CD4-positive, alpha-beta memory T cell (primary cell): ENCODE measurements at regions not wholly inside any gene's neighbourhood (a gene's known extent, or its start where the extent isn't known, plus 50 kb on each side); places are given as distances from the start of the nearest gene placed in this dataset.
"Not testable (repeated sequence)": the region's sequence is repeated elsewhere in the genome, so short reads cannot be mapped to it uniquely, and the experiment has no call there.

Experiments used
- CTCF ChIA-PET: fragments of 350-600 bp; sonication (Branson Sonifier 250); formaldehyde crosslinking; loops from one replicate; lab custom pipeline; 2021; ENCODE audit warnings: inconsistent platforms; ENCODE audit not compliant: partially characterized antibody; lab: Charles Lee
- POLR2A ChIA-PET: fragments of 350-600 bp; sonication (Branson Sonifier 250); formaldehyde crosslinking; loops from one replicate; lab custom pipeline; 2021; ENCODE audit not compliant: partially characterized antibody; lab: Charles Lee
- DNase-seq, 5 donors: peaks; one replicate each; pipeline versions ENCODE4 v3.0.0 to v3.0.0-alpha.2; 2020 to 2022; ENCODE audit warnings: mixed read lengths in 1 of 5
- H3K27ac ChIP-seq: one replicate; pipeline ENCODE4 v1.7.0; 2013; ENCODE audit warnings: low read depth, low read length
- H3K27me3 ChIP-seq: 2 replicates; pipeline ENCODE4 v1.7.0; 2013; ENCODE audit warnings: mild to moderate bottlenecking, low read length, moderate library complexity; ENCODE audit not compliant: insufficient read depth
- H3K36me3 ChIP-seq: 2 replicates; pipeline ENCODE4 v1.7.0; 2013; ENCODE audit warnings: mild to moderate bottlenecking, low read length, moderate library complexity; ENCODE audit not compliant: insufficient read depth
- H3K4me1 ChIP-seq: 2 replicates; pipeline ENCODE4 v1.7.0; 2013; ENCODE audit warnings: mild to moderate bottlenecking, low read length, moderate library complexity; ENCODE audit not compliant: insufficient read depth
- H3K4me3 ChIP-seq, 2 donors: one replicate each; pipeline ENCODE4 v1.7.0; 2013; ENCODE audit warnings: low read length in 2 of 2, mild to moderate bottlenecking in 1 of 2
- H3K9me3 ChIP-seq, 2 donors: one replicate each; pipeline ENCODE4 v1.7.0; 2013; ENCODE audit warnings: low read length in 2 of 2, control low read depth in 1 of 2; ENCODE audit not compliant: control insufficient read depth in 1 of 2
- H3K27ac Mint-ChIP-seq, 7 donors: one replicate each; pipeline ENCODE4 v1.8.0; 2020 to 2021; ENCODE audit warnings: mixed read lengths in 7 of 7, mild to moderate bottlenecking in 6 of 7, inconsistent platforms in 3 of 7, moderate library complexity in 3 of 7
- H3K27me3 Mint-ChIP-seq, 2 donors: one replicate each; pipeline ENCODE4 v1.8.0; 2020 to 2021; ENCODE audit warnings: mixed read lengths in 2 of 2
- H3K36me3 Mint-ChIP-seq, 2 donors: one replicate each; pipeline ENCODE4 v1.8.0; 2020 to 2021; ENCODE audit warnings: mixed read lengths in 2 of 2, inconsistent platforms in 1 of 2, mild to moderate bottlenecking in 1 of 2
- H3K4me1 Mint-ChIP-seq, 4 donors: one replicate each; pipeline ENCODE4 v1.8.0; 2020 to 2021; ENCODE audit warnings: mixed read lengths in 4 of 4, mild to moderate bottlenecking in 1 of 4
- H3K4me3 Mint-ChIP-seq, 8 donors: one replicate each; pipeline ENCODE4 v1.8.0; 2020 to 2021; ENCODE audit warnings: mixed read lengths in 8 of 8, mild to moderate bottlenecking in 7 of 8, moderate library complexity in 6 of 8, inconsistent platforms in 3 of 8
- H3K9me3 Mint-ChIP-seq, 8 donors: one replicate each; pipeline ENCODE4 v1.8.0; 2020 to 2021; ENCODE audit warnings: mixed read lengths in 8 of 8, mild to moderate bottlenecking in 5 of 8, inconsistent platforms in 3 of 8, moderate library complexity in 1 of 8
- intact Hi-C: fragments of 100-400 bp; cut with micrococcal nuclease; formaldehyde crosslinking; loops from one replicate; pipeline ENCODE4 v1.15.1; 2023

GRCh38 chr3:26141296-26141695 lies 351.4 kb downstream of the OXSM start:
- no peak overlapping the region for H3K27ac Mint-ChIP-seq
- no peaks in the 10 kb centered on the region for H3K9me3 ChIP-seq
- H3K27me3 ChIP-seq, result no peaks in the 10 kb centered on the region
- ChIA-PET POLR2A (no interaction called here), CTCF (interaction anchor here (0.6 kb wide), 1 partner anchor 47 kb away, joined by 3 read pairs; no protein-coding TSS in a partner anchor)
- intact Hi-C loops, result no loop called here
- H3K4me1 Mint-ChIP-seq, result no peaks in the 10 kb centered on the region
- no peaks in the 10 kb centered on the region for H3K4me1 ChIP-seq
- no peak for DNase-seq
- H3K9me3 Mint-ChIP-seq, result peaks cover 1 to 17% (median 6%) of the 10 kb centered on the region in 8 donors
- H3K36me3 ChIP-seq, result no peaks in the 10 kb centered on the region
- H3K4me3 Mint-ChIP-seq, result no peak overlapping the region
- no peak overlapping the region for H3K4me3 ChIP-seq
- H3K27ac ChIP-seq, result no peak overlapping the region
- no peaks in the 10 kb centered on the region for H3K36me3 Mint-ChIP-seq
- H3K27me3 Mint-ChIP-seq, result no peaks in the 10 kb centered on the region

GRCh38 chr3:26145769-26146168 lies 355.9 kb downstream of the OXSM start:
- no peaks in the 10 kb centered on the region for H3K4me1 ChIP-seq
- no peaks in the 10 kb centered on the region for H3K4me1 Mint-ChIP-seq
- ChIA-PET CTCF (no interaction called here), POLR2A (no interaction called here)
- H3K27ac Mint-ChIP-seq, result no peak overlapping the region
- H3K27me3 Mint-ChIP-seq, result peaks cover 0 to 3% of the 10 kb centered on the region in 2 donors
- no peaks in the 10 kb centered on the region for H3K27me3 ChIP-seq
- intact Hi-C loops, result no loop called here
- H3K27ac ChIP-seq, result no peak overlapping the region
- H3K4me3 ChIP-seq, result no peak overlapping the region
- H3K36me3 ChIP-seq, result no peaks in the 10 kb centered on the region
- DNase-seq, result no peak
- H3K36me3 Mint-ChIP-seq, result no peaks in the 10 kb centered on the region
- H3K9me3 Mint-ChIP-seq, result peaks cover 0 to 11% (median 4%) of the 10 kb centered on the region in 8 donors
- H3K9me3 ChIP-seq, result no peaks in the 10 kb centered on the region
- no peak overlapping the region for H3K4me3 Mint-ChIP-seq

GRCh38 chr3:26157428-26157827 lies 367.5 kb downstream of the OXSM start:
- H3K36me3 ChIP-seq, CTCF ChIA-PET, H3K27ac ChIP-seq, H3K27me3 Mint-ChIP-seq, H3K9me3 ChIP-seq, H3K27ac Mint-ChIP-seq, H3K27me3 ChIP-seq, H3K36me3 Mint-ChIP-seq, intact Hi-C loops, POLR2A ChIA-PET, H3K9me3 Mint-ChIP-seq, H3K4me1 Mint-ChIP-seq, DNase-seq, H3K4me1 ChIP-seq, H3K4me3 ChIP-seq, H3K4me3 Mint-ChIP-seq: not testable (repeated sequence)

- ChIA-PET POLR2A (no interaction called here), CTCF (no interaction called here)
- Mint-ChIP-seq H3K27ac (no peak overlapping the region), H3K4me1 (no peaks in the 10 kb centered on the region), H3K27me3 (no peaks in the 10 kb centered on the region), H3K4me3 (no peak overlapping the region), H3K36me3 (no peaks in the 10 kb centered on the region), H3K9me3 (peaks cover 0 to 19% (median 3%) of the 10 kb centered on the region in 8 donors)
- no peaks in the 10 kb centered on the region for H3K36me3 ChIP-seq
- H3K27me3 ChIP-seq, result no peaks in the 10 kb centered on the region
- H3K9me3 ChIP-seq, result peaks cover 0 to 3% of the 10 kb centered on the region in 2 donors
- no peak overlapping the region for H3K4me3 ChIP-seq
- DNase-seq, result no peak
- intact Hi-C loops, result no loop called here
- no peak overlapping the region for H3K27ac ChIP-seq
- H3K4me1 ChIP-seq, result no peaks in the 10 kb centered on the region
These were observed 381.1 kb downstream of the OXSM start for GRCh38 chr3:26171006-26171405.

- Histone ChIP-seq H3K36me3 (no peaks in the 10 kb centered on the region), H3K4me3 (no peak overlapping the region), H3K27ac (no peak overlapping the region), H3K27me3 (no peaks in the 10 kb centered on the region), H3K9me3 (no peaks in the 10 kb centered on the region), H3K4me1 (no peaks in the 10 kb centered on the region)
- ChIA-PET CTCF (no interaction called here), POLR2A (no interaction called here)
- H3K36me3 Mint-ChIP-seq, result no peaks in the 10 kb centered on the region
- no peak for DNase-seq
- H3K4me3 Mint-ChIP-seq, result no peak overlapping the region
- no peaks in the 10 kb centered on the region for H3K4me1 Mint-ChIP-seq
- H3K27me3 Mint-ChIP-seq, result no peaks in the 10 kb centered on the region
- H3K9me3 Mint-ChIP-seq, result peaks cover 0 to 12% (median 5%) of the 10 kb centered on the region in 8 donors
- H3K27ac Mint-ChIP-seq, result no peak overlapping the region
- intact Hi-C loops, result no loop called here
These were observed 401.7 kb downstream of the OXSM start for GRCh38 chr3:26191556-26191955.

GRCh38 chr3:26193558-26193957 lies 403.7 kb downstream of the OXSM start:
- intact Hi-C loops, result no loop called here
- Mint-ChIP-seq H3K36me3 (no peaks in the 10 kb centered on the region), H3K27me3 (no peaks in the 10 kb centered on the region), H3K4me1 (no peaks in the 10 kb centered on the region), H3K4me3 (no peak overlapping the region), H3K27ac (no peak overlapping the region), H3K9me3 (peaks cover 0 to 10% (median 5%) of the 10 kb centered on the region in 8 donors)
- H3K4me1 ChIP-seq, result no peaks in the 10 kb centered on the region
- H3K4me3 ChIP-seq, result no peak overlapping the region
- ChIA-PET POLR2A (no interaction called here), CTCF (no interaction called here)
- no peak overlapping the region for H3K27ac ChIP-seq
- no peaks in the 10 kb centered on the region for H3K27me3 ChIP-seq
- no peak for DNase-seq
- no peaks in the 10 kb centered on the region for H3K36me3 ChIP-seq
- no peaks in the 10 kb centered on the region for H3K9me3 ChIP-seq

GRCh38 chr3:26196781-26197180 lies 406.9 kb downstream of the OXSM start:
- no peak for DNase-seq
- Mint-ChIP-seq H3K4me3 (no peak overlapping the region), H3K4me1 (no peaks in the 10 kb centered on the region), H3K27ac (no peak overlapping the region), H3K36me3 (no peaks in the 10 kb centered on the region), H3K27me3 (no peaks in the 10 kb centered on the region), H3K9me3 (peaks cover 0 to 3% (median 0%) of the 10 kb centered on the region in 8 donors)
- H3K4me3 ChIP-seq, result no peak overlapping the region
- H3K36me3 ChIP-seq, result no peaks in the 10 kb centered on the region
- H3K9me3 ChIP-seq, result no peaks in the 10 kb centered on the region
- CTCF ChIA-PET, result no interaction called here
- no peak overlapping the region for H3K27ac ChIP-seq
- no peaks in the 10 kb centered on the region for H3K4me1 ChIP-seq
- intact Hi-C loops, result no loop called here
- no peaks in the 10 kb centered on the region for H3K27me3 ChIP-seq
- POLR2A ChIA-PET, result no interaction called here

- Histone ChIP-seq H3K27ac (no peak overlapping the region), H3K4me3 (no peak overlapping the region), H3K9me3 (no peaks in the 10 kb centered on the region), H3K27me3 (no peaks in the 10 kb centered on the region), H3K36me3 (no peaks in the 10 kb centered on the region), H3K4me1 (no peaks in the 10 kb centered on the region)
- no peaks in the 10 kb centered on the region for H3K36me3 Mint-ChIP-seq
- intact Hi-C loops, result no loop called here
- no peak overlapping the region for H3K4me3 Mint-ChIP-seq
- H3K4me1 Mint-ChIP-seq, result no peaks in the 10 kb centered on the region
- ChIA-PET CTCF (no interaction called here), POLR2A (no interaction called here)
- peaks cover 0 to 3% (median 0%) of the 10 kb centered on the region in 8 donors for H3K9me3 Mint-ChIP-seq
- no peak overlapping the region for H3K27ac Mint-ChIP-seq
- no peak for DNase-seq
- H3K27me3 Mint-ChIP-seq, result no peaks in the 10 kb centered on the region
These were observed 408.7 kb downstream of the OXSM start for GRCh38 chr3:26198609-26199008.
